H1 (cell line): ENCODE measurements at regions not wholly inside any gene's neighbourhood (a gene's known extent, or its start where the extent isn't known, plus 50 kb on each side); places are given as distances from the start of the nearest gene placed in this dataset.

Experiments
- CTCF ChIP-seq, 3 experiments: IDR thresholded peaks; 1 replicate in 2 of 3; 2 replicates in 1 of 3; pipeline versions ENCODE4 v1.5.1 to v1.6.1; 2011; ENCODE audit warnings: low read length in 3 of 3, mild to moderate bottlenecking in 3 of 3, inconsistent platforms in 2 of 3, low read depth in 1 of 3, moderate library complexity in 1 of 3; ENCODE audit not compliant: insufficient read depth in 1 of 3; ENCODE audit errors: control extremely low read depth in 1 of 3
- KDM5A ChIP-seq: fragments of 200-600 bp; IDR thresholded peaks from 2 replicates; pipeline ENCODE4 v1.7.1; 2012; ENCODE audit warnings: mild to moderate bottlenecking, low read length, inconsistent platforms, mixed read lengths
- RBBP5 ChIP-seq: IDR thresholded peaks from 2 replicates; pipeline ENCODE4 v1.7.1; 2012; ENCODE audit warnings: low read depth, mild to moderate bottlenecking, inconsistent platforms, low read length, moderate library complexity, borderline replicate concordance
- SP2 ChIP-seq: IDR thresholded peaks from 2 replicates; pipeline ENCODE4 v1.6.1; 2012; ENCODE audit warnings: mild to moderate bottlenecking, low read length, inconsistent platforms
- ZNF274 ChIP-seq: IDR thresholded peaks from 2 replicates; pipeline ENCODE4 v1.7.0; 2012; ENCODE audit warnings: low read length, borderline replicate concordance; ENCODE audit errors: extremely low read depth

- TF ChIP-seq SP2 = no peak
- TF ChIP-seq RBBP5 = no peak
- TF ChIP-seq ZNF274 = no peak
- TF ChIP-seq CTCF (IDR thresholded peaks at IDR 0.05; ENCODE audit: control extremely low read depth in 1 of 3, insufficient read depth in 1 of 3, low read depth in 1 of 3, low read length in 3 of 3) = no peak
- no peak for TF ChIP-seq KDM5A
These were observed 115.9 kb upstream of the PNPLA4 start (continued) for GRCh38 chrX:8043121-8043520.
